ENCODE measurements at regions not wholly inside any gene's neighbourhood (a gene's known extent, or its start where the extent isn't known, plus 50 kb on each side); places are given as distances from the start of the nearest gene placed in this dataset.

GRCh38 chr11:19598456-19598855, 114.2 kb upstream of the NAV2 start:
- TF ChIP-seq CTCF (IDR thresholded peaks at IDR 0.05; ENCODE audit: borderline replicate concordance, extremely low read depth, low read length, poor library complexity, severe bottlenecking) (no peak), EZH2 (IDR thresholded peaks at IDR 0.05; ENCODE audit: borderline replicate concordance, low read depth, low read length, severe bottlenecking) (no peak)
